ENCODE measurements at regions not wholly inside any gene's neighbourhood (a gene's known extent, or its start where the extent isn't known, plus 50 kb on each side); places are given as distances from the start of the nearest gene placed in this dataset.

DNA sequence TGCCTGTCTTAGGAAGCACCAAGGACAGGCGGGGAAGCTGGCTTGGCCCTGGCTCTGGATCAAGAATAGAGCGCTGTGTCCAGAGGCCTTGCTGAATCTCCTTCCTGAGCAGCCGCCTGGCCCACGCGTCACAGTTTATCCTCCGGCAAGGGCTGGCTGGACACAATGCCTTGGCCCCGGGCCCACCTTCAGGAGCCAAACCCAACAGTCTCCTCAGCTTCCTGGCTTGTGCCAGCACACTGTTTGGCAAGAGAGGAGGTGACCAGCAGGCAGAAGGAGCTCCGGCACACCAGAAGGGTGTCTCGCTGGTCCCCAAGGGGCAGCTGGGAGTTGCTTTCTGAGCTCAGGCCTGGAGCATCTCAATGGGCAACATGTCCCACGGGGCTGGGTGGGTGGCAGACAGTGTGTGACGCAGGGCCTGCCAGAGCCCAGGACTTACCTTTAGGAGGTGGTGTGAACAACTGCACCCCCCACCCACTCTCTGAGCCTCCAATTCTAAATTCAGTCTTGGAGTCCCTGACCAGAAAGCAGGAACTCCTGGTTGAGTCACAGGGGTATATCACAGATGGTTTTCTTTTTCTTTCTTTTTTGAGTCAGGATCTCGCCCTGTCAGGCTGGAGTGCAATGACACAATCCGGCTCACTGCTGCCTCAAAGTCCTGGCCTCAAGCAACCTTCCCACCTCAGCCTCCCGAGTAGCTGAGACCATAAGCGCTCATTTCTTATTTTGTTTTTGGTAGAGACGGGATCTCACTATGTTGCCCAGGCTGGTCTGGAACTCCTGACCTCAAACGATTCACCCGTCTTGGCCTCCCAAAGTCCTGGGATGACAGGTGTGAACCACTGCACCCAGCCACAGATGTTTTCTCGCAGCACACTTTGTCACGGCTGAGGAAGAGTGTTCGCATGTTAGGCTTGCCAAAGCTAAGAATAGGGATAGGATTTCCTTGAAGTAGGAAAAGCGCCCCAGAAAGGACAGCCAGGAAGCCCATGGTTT lies 361.2 kb downstream of the BCOR start:
- DNase-seq (ENCODE audit: low spot score): peak; percentile 77

GRCh38 chrX:39739585-39739984 lies 358.2 kb downstream of the BCOR start:
- no peak for DNase-seq (ENCODE audit: low spot score)

DNA sequence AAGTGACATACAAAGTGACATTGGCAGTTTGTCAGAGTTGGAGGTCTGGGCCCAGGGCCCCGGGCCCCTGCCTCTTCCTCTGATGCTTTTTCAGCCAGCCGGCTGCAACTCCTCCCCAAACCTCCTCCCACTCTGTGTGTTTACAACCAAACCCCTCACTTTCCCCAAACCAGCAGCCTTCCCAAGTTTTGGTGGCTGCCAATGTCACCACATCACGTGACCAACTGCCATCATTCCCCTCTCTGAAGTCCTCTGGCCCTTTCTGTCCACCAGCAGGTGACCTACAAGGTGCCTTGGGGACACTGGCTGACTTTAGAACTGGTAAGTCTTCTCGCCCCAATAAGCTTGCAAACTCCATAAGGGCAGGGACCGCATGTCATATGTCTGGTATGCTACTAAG lies 357.7 kb downstream of the BCOR start:
- DNase-seq (ENCODE audit: low spot score): no peak

DNA sequence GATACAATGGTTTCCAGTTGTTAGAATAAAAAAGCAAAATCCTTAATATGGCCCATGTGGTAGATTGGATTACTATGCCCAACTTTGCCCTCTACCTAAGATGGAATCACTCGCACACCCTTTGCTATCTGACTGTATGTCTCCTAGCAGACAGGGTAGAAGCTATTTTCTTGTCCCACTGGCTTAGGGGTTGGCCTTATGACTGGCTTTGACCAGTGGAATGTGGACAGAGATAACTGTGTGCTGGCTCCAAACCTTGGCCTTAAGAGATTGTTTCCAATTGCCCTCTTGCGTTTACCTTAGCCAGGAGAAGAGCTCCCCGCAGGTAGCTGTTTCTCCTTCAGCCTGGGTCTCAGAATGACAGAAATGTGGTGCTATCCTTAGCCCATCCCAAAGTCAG lies 355.9 kb downstream of the BCOR start:
- DNase-seq (ENCODE audit: low spot score): no peak

- no peak for DNase-seq (ENCODE audit: low spot score)
Observed at GRCh38 chrX:39745818-39746217, 351.9 kb downstream of the BCOR start.

GRCh38 chrX:39749135-39749534 lies 348.6 kb downstream of the BCOR start:
- no peak for DNase-seq (ENCODE audit: low spot score)

DNA sequence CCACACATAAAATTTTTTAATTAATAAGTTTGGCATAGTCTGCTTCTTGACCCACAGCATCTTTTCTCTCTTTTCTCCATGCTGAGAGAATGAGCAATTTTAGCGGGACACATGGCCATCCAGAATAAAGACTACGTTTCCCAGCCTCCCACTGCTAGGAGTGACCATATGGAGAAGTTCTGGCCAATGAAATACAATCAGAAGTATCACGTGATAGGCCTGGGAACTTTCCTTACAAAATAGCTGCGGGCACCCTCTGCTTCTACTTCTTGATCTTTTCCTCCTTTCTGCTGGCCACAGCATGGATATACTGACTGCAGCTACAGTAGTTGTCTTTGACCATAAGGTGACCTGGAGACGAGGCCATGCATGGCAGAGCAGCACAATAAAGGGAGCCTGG lies 348.0 kb downstream of the BCOR start:
- DNase-seq (ENCODE audit: low spot score): no peak

DNA sequence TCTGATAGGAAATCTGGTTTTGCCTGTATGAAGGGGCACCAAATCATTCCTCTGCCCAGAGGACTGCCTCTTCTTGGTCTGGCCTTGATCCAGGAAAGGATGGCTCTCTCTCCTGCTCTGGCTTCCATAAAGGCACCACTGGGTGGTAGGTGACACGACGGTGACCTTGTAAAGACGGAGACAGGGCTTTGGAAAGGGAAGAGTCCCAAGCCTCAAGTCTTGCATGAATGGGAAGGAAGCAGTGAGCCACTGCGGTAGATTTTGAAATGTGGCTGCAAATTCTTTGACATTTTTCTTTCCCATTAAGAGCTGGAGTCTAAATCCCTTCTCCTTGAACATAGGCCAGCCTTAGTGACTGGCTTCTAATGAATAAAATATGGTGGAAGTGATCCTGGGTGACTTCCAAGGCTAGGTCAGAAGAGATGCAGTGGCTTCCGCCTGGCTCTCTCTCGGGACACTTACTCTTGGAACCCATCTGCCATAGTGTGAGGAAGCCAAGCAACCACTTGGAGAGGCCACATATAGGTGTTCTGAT lies 347.4 kb downstream of the BCOR start:
- DNase-seq (ENCODE audit: low spot score): no peak

GRCh38 chrX:39750848-39751247 lies 346.9 kb downstream of the BCOR start:
- DNase-seq (ENCODE audit: low spot score): no peak

DNA sequence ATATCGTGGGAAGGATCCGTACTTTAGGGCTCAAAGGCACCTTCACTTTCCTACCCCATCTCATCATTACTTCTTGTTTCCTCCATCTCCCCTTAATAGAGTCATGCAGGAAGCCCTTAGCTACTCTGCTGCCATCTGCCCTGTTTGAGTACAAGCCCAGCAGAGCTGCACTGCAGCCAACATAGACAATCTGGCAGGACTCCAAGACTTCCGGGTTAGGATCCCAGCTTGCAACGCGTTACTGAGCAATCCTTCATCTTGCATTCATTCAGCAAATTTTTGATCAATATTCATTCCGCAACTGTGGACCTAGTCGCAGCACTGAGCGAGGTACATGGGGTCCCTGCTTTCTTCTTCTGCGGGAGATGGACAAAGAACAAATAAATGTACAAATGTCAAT lies 344.9 kb downstream of the BCOR start:
- peak; percentile 39 for DNase-seq (ENCODE audit: low spot score)

DNA sequence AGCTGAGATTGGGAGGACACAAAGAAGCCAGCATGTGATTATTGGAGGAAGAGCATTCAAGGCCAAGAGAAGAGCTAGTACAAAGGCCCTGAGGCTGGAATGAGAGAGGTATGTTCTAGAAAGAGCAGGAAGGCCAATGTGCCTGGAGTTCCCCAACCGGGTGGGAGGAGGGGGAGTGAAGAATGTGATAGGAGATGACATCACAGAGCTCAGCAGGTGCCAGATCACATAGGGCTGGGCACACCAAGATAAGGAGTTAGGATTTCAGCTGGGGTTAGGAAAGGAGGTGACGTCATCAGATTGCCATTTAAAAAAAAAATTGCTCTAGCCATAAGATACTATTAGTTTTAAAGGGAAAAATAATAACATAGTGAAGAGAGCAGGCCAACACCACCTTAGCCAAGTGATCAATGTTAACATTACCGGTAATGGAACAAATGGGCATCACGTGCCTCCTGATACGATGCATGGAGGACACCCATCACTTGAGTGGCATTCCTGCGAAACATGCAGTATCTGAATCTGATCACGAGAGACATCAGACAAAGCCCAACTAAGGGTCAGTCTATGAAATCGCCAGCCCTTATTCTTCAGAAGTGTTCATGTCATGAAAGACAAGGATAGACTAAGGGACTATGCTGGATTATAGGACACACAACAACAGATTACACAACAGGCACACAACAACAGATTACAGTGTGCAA lies 344.3 kb downstream of the BCOR start:
- DNase-seq (ENCODE audit: low spot score): peak; percentile 27

DNA sequence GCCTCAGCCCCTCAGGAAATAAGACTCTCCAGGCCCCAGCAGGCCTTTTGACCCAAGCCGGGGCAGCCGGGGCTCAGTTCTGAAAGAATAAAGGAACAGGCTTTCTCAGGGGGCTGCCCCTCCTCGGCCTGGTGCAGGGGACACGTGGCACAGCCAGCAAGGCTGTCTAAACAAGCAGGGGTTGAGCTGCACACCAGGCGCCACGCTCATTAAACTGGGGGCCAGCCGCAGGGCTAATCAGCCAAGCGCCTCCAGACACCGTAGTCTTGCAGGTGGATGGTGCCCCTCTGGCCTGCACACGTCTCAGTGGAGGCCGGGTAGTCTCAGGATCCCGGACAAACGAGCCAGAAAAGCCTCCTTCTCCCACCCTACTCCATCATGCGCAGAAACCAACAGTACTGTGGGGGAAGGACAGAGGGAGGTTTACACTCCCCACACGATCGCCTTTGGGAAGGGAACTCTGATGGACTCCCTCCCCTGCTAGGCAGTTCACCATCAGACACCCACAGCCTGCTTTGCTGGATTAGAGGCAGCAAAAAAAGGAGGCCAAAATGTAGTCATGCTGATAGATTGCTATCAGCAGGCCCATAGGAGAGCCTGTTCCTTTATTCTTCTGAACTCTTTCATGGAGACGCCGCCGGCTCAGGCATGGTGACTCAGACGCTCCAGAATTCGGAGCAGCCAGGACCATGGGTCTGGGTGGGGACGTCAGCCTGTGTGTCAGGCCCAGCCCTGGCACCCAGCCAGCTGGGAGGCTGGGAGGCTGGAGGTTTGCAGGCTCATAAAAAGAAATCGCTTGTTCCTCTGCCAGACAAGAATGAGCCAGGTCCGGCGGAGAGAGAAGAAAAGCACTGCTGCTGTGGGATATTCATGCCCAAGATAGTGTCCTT lies 342.4 kb downstream of the BCOR start:
- DNase-seq (ENCODE audit: low spot score): peak; percentile 87

DNA sequence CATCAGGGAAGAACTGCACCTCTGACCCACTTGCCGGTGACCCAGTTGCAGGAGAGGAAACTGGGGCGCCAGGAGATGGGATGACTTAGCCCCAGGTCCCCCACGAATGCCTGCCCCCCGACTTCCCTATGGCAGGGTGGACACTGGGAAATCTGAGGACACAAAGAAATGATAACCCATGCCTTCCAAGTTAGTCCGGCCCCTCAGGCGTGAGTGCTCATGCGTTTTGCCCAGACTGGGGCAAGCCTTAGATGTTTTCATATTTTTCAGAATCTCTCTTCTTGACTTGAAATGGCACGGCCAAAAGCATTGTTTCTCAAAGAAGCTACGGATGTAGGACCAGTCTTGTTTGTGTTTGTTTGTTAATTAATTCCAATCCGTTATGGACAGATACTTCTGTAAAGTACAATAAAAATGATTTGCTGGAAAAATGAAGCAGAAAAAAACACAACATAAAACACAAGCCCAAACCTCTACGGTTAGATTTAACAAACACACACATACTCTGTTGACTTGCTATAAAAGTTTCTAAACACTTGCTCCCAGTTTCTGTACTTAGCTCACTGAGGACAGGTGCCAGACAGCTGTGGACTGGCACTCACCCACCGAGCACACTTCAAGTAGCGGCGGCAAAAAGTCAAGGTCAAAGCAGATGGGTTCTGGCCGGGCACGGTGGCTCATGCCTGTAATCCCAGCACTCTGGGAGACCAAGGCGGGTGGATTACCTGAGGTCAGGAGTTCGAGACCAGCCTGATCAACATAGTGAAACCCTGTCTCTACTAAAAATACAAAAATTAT lies 341.5 kb downstream of the BCOR start:
- no peak for DNase-seq (ENCODE audit: low spot score)

- DNase-seq (ENCODE audit: low spot score): no peak
Observed at GRCh38 chrX:39757971-39758370, 339.8 kb downstream of the BCOR start.

GRCh38 chrX:39758791-39759525 lies 338.8 kb downstream of the BCOR start:
- no peak for DNase-seq (ENCODE audit: low spot score)

- DNase-seq (ENCODE audit: low spot score): no peak
Observed at GRCh38 chrX:39759526-39760224, 338.1 kb downstream of the BCOR start.

GRCh38 chrX:39760930-39761329 lies 336.8 kb downstream of the BCOR start:
- DNase-seq (ENCODE audit: low spot score): no peak

DNA sequence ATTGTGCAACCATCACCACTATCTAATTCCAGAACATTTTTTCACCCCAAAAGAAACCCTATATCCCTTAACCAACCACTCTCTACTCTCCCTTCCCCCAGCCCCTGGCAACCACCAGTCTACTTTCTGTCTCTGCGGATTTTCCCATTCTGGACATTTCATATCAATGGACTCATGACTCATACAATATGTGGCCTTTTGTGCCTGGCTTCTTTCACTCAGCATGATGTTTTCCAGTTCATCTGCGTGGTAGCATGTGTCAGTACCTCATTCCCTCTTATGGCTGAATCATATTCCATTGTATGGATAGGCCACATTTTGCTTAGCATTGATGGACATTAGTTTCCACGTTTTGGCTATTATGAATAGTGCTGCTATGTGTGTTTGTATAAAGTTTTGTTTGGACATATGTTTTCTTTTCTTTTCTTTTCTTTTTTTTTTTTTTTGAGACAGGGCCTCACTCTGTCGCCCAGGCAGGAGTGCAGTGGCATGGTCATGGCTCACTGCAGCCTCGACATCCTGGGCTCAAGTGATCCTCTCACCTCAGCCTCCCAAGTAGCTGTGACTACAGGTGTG lies 335.4 kb downstream of the BCOR start:
- DNase-seq (ENCODE audit: low spot score): no peak

GRCh38 chrX:39764441-39764914 lies 333.3 kb downstream of the BCOR start:
- no peak for DNase-seq (ENCODE audit: low spot score)
